ENCODE measurements at regions not wholly inside any gene's neighbourhood (a gene's known extent, or its start where the extent isn't known, plus 50 kb on each side); places are given as distances from the start of the nearest gene placed in this dataset.
"Not testable (repeated sequence)": the region's sequence is repeated elsewhere in the genome, so short reads cannot be mapped to it uniquely, and the experiment has no call there.

DNA sequence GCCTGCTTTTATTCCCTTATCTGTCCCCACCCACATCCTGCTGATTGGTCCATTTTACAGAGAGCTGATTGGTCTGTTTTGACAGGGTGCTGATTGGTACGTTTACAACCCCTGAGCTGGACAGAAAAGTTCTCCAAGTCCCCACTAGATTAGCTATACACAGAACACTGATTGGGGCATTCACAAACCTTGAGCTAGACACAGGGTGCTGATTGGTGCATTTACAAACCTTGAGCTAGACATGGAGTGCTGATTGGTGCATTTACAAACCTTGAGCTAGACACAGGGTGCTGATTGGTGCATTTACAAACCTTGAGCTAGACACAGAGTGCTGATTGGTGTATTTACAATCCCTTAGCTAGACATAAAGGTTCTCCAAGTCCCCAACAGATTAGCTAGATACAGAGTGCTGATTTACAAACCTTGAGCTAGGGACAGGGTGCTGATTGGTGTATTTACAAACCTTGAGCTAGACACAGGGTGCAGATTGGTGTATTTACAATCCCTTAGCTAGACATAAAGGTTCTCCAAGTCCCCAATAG is 158.2 kb downstream of the BRD1 start:
- TF ChIP-seq, protein P1, sequence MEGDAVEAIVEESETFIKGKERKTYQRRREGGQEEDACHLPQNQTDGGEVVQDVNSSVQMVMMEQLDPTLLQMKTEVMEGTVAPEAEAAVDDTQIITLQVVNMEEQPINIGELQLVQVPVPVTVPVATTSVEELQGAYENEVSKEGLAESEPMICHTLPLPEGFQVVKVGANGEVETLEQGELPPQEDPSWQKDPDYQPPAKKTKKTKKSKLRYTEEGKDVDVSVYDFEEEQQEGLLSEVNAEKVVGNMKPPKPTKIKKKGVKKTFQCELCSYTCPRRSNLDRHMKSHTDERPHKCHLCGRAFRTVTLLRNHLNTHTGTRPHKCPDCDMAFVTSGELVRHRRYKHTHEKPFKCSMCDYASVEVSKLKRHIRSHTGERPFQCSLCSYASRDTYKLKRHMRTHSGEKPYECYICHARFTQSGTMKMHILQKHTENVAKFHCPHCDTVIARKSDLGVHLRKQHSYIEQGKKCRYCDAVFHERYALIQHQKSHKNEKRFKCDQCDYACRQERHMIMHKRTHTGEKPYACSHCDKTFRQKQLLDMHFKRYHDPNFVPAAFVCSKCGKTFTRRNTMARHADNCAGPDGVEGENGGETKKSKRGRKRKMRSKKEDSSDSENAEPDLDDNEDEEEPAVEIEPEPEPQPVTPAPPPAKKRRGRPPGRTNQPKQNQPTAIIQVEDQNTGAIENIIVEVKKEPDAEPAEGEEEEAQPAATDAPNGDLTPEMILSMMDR (IDR thresholded peaks at IDR 0.05; ENCODE audit: insufficient read depth, low read length, poor library complexity, severe bottlenecking) = not testable (repeated sequence)
- not testable (repeated sequence) for TF ChIP-seq EZH2phosphoT487 (conservative IDR thresholded peaks at IDR 0.05; ENCODE audit: low read length)
